Muscle of leg (tissue), 3 donors: ENCODE measurements at regions not wholly inside any gene's neighbourhood (a gene's known extent, or its start where the extent isn't known, plus 50 kb on each side); places are given as distances from the start of the nearest gene placed in this dataset.

Source experiments
- DNase-seq: peaks from one replicate; pipeline ENCODE4 v3.0.0; 2013
- H3K27ac ChIP-seq: one replicate; pipeline ENCODE4 v1.5.1; 2013; ENCODE audit warnings: mild to moderate bottlenecking, low read length, control low read depth
- H3K27me3 ChIP-seq: one replicate; pipeline ENCODE4 v1.6.1; 2013; ENCODE audit warnings: low read length; ENCODE audit not compliant: control insufficient read depth, insufficient read depth
- H3K36me3 ChIP-seq: one replicate; pipeline ENCODE4 v1.6.1; 2013; ENCODE audit warnings: low read length; ENCODE audit not compliant: control insufficient read depth, insufficient read depth
- H3K4me1 ChIP-seq: one replicate; pipeline ENCODE4 v1.6.1; 2013; ENCODE audit warnings: low read length; ENCODE audit not compliant: control insufficient read depth, insufficient read depth
- H3K4me3 ChIP-seq: one replicate; pipeline ENCODE4 v1.5.1; 2013; ENCODE audit warnings: low read length, control low read depth
- H3K9me3 ChIP-seq: replicated peaks from 2 replicates; pipeline ENCODE4 v1.6.1; 2013; ENCODE audit warnings: low read depth, low read length; ENCODE audit not compliant: control insufficient read depth
- WGBS: methylation state at CpG from one replicate; pipeline ENCODE4 v1.1.5; 2013; ENCODE audit warnings: missing lambda C conversion rate; ENCODE audit not compliant: insufficient coverage; 5-methylcytosine and 5-hydroxymethylcytosine counted together

- Histone ChIP-seq H3K4me3 (no peak overlapping the region), H3K27me3 (no peaks in the 10 kb centered on the region), H3K36me3 (no peaks in the 10 kb centered on the region), H3K9me3 (no peaks in the 10 kb centered on the region), H3K27ac (no peak overlapping the region), H3K4me1 (peaks cover 18% of the 10 kb centered on the region)
- no peak for DNase-seq
- WGBS, result 95% methylated on average over 7 of the region's 18 CpGs
Observed at GRCh38 chr6:169048185-169048864, 205.3 kb downstream of the THBS2 start.

- H3K27me3 ChIP-seq, result peaks cover 2% of the 10 kb centered on the region
- 89% methylated on average over 6 of the region's 6 CpGs for WGBS
- no peak overlapping the region for H3K4me3 ChIP-seq
- no peak for DNase-seq
- no peaks in the 10 kb centered on the region for H3K9me3 ChIP-seq
- H3K36me3 ChIP-seq, result no peaks in the 10 kb centered on the region
- H3K27ac ChIP-seq, result no peak overlapping the region
- peaks cover 18% of the 10 kb centered on the region for H3K4me1 ChIP-seq
Observed at GRCh38 chr6:169047345-169047744, 206.3 kb downstream of the THBS2 start.

- no peak for DNase-seq
- H3K4me3 ChIP-seq, result no peak overlapping the region
- peaks cover 2% of the 10 kb centered on the region for H3K27me3 ChIP-seq
- WGBS, result 86% methylated on average over 6 of the region's 10 CpGs
- H3K4me1 ChIP-seq, result peaks cover 18% of the 10 kb centered on the region
- H3K27ac ChIP-seq, result no peak overlapping the region
- H3K36me3 ChIP-seq, result no peaks in the 10 kb centered on the region
- H3K9me3 ChIP-seq, result no peaks in the 10 kb centered on the region
Observed at GRCh38 chr6:169046483-169047192, 207.0 kb downstream of the THBS2 start.

DNA sequence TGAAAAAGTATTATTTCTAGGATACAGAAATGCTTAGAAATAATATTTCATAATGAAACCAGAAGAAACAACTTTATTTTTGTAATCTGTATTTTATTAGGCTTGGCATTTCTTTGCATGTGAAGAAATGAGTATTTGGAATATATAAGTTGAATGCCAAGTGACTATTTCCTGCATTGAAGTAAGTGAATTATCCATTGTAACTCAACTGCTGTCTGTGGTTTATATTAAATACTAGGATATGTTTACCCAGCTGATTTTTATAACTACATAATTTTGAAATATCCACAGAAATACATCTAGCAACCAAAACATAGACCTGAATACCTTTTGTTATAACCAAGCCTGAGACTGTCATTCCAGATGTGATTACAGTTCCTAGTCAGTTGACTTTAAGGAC is 207.6 kb downstream of the THBS2 start:
- no peak for DNase-seq
- H3K36me3 ChIP-seq, result no peaks in the 10 kb centered on the region
- H3K4me1 ChIP-seq, result peaks cover 18% of the 10 kb centered on the region
- peaks cover 2% of the 10 kb centered on the region for H3K27me3 ChIP-seq
- no peaks in the 10 kb centered on the region for H3K9me3 ChIP-seq
- no peak overlapping the region for H3K4me3 ChIP-seq
- no peak overlapping the region for H3K27ac ChIP-seq

GRCh38 chr6:169045486-169045885 is 208.2 kb downstream of the THBS2 start:
- Histone ChIP-seq H3K27me3 (peaks cover 2% of the 10 kb centered on the region), H3K9me3 (no peaks in the 10 kb centered on the region), H3K36me3 (no peaks in the 10 kb centered on the region), H3K27ac (peak overlapping the region; percentile 29), H3K4me3 (no peak overlapping the region), H3K4me1 (peaks cover 18% of the 10 kb centered on the region)
- DNase-seq, result peak; percentile 76
- 35% methylated on average over 5 of the region's 5 CpGs for WGBS

- Histone ChIP-seq H3K27ac (peak overlapping the region; percentile 72), H3K36me3 (no peaks in the 10 kb centered on the region), H3K9me3 (no peaks in the 10 kb centered on the region), H3K4me1 (peaks cover 18% of the 10 kb centered on the region), H3K4me3 (no peak overlapping the region), H3K27me3 (peaks cover 2% of the 10 kb centered on the region)
- WGBS, result 34% methylated on average over 8 of the region's 14 CpGs
- peak; percentile 88 for DNase-seq
Observed at GRCh38 chr6:169044381-169045230, 209.0 kb downstream of the THBS2 start.

DNA sequence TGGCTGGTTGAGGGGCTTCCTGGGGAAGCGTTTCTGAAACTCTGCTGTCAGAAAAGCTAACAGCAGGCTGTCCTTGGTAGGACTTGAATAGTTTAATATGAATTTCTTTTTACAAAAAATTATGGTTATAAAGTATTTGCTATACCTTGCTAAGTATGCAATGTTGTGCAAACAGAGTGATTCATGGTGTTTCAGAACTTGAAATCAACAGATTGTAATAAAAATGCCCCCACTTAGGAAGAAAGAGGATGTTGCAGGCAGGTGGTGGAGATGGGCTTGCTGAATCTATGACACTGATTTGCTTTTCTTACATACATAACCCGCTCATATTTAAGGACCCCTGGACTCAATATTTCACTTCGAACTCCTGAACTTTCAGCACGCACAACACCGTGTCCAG is 211.6 kb downstream of the THBS2 start:
- H3K27ac ChIP-seq, result no peak overlapping the region
- no peak overlapping the region for H3K4me3 ChIP-seq
- no peak for DNase-seq
- no peaks in the 10 kb centered on the region for H3K9me3 ChIP-seq
- WGBS, result no CpG with 5 or more reads among the region's 5 CpGs
- H3K36me3 ChIP-seq, result no peaks in the 10 kb centered on the region
- H3K27me3 ChIP-seq, result peaks cover 2% of the 10 kb centered on the region
- H3K4me1 ChIP-seq, result peaks cover 18% of the 10 kb centered on the region

DNA sequence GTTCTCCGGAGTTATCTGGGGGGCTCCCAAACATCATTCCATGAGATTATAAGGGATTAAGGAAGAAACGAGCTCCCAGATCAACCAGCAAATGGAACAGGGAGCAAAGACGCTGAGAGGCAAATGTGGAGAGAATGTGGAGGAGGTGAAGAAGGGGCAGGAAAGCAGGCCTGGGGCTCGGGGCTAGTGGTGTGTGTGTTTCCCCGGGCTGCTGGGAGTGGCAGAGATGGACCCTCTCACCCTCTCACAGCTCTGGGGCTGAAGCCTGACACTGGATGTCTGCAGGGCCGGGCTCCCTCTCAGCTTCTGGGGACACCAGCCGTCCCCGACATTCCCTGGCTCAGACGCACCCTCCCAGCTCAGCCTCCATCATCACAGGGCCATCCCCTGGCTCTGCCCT is 212.6 kb downstream of the THBS2 start:
- DNase-seq, result no peak
- WGBS, result 79% methylated on average over 7 of the region's 9 CpGs
- Histone ChIP-seq H3K27me3 (peaks cover 2% of the 10 kb centered on the region), H3K4me3 (no peak overlapping the region), H3K27ac (no peak overlapping the region), H3K9me3 (no peaks in the 10 kb centered on the region), H3K4me1 (peaks cover 11% of the 10 kb centered on the region), H3K36me3 (no peaks in the 10 kb centered on the region)

- H3K4me3 ChIP-seq, result no peak overlapping the region
- H3K9me3 ChIP-seq, result no peaks in the 10 kb centered on the region
- no peak for DNase-seq
- H3K36me3 ChIP-seq, result no peaks in the 10 kb centered on the region
- H3K27me3 ChIP-seq, result peaks cover 2% of the 10 kb centered on the region
- peaks cover 9% of the 10 kb centered on the region for H3K4me1 ChIP-seq
- no peak overlapping the region for H3K27ac ChIP-seq
- no CpG with 5 or more reads among the region's 1 CpG for WGBS
Observed at GRCh38 chr6:169038691-169039090, 215.0 kb downstream of the THBS2 start.
